ENCODE measurements at regions not wholly inside any gene's neighbourhood (a gene's known extent, or its start where the extent isn't known, plus 50 kb on each side); places are given as distances from the start of the nearest gene placed in this dataset.
"Not testable (repeated sequence)": the region's sequence is repeated elsewhere in the genome, so short reads cannot be mapped to it uniquely, and the experiment has no call there.

DNA sequence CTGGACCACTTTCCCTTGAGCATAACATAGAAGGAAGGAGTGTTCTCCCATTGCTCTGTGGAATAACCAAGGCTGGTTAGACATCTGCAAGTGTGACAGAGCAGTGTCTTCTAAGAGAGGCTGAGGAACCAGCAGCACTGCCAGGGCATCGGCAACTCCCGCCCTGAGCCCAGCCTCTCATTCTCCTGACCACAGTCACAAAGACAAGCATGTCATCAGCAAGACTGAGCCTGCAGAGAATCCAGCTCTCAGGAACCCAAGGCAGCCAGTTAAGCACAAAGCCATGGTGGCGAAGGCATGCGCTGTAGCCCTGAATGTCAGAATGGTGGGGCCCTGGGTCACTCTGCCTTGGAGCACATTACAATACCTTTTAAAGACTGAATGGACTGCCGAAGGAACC lies 253.9 kb downstream of the AGTPBP1 start:
- DNase-seq (ENCODE audit: low spot score) (no peak), ATAC-seq (no peak)

DNA sequence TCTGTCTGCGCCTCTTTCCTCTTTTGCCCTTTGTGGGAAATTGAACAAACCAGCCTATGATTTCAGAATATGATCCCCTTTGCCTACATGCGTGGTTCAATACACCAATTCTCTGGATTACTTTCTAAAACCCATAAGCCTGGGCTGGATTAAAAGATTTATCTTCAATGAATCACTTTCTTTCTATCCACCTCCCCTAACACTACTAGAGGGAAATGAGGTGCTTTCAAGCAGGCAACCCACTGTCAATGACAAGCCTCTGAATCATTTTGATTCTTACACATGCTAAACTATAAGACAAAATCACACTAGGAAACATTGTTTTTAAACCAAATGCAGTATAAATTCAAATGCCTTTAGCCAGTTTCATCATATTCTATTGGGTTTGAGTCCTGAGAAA lies 257.5 kb downstream of the AGTPBP1 start:
- DNase-seq (ENCODE audit: low spot score): no peak
- no peak for ATAC-seq

DNA sequence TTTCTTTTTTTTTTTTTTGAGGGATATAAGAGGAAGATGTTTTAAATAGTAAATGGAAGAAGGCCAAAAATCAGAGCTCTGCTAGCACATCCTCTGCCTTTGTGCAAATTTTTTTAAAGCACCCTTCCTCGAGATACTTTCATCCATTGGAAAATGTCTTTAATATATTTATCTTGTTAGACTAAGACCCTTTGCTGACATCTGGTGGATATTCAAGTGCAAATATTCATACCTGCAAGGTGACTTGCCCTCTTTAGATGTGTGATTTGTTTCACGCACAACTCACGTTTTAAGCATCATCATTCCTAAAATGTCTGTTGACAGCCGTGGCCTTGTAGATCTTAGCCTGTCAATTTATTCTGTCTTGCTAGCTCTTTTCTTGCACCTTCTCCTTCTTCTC lies 258.5 kb downstream of the AGTPBP1 start:
- ATAC-seq (no peak), DNase-seq (ENCODE audit: low spot score) (no peak)

DNA sequence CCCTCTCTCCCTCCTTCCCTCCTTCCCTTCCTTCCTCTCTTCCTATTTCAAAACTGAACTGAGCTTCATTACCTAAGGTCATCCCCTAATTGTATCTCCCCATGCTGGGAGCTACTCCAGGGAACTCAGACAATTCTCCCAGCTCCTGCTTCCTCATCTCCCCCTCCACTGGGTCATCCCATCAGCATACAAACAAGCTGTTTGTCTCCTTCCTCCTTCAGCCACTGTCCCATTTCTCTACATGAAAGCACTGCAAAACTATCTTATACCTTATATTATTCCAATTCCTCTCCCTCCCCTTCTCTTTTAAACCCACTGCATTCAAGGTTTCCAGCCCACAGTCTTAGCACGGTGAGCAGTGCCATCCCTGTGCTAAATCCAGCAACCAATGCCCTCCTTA lies 262.4 kb downstream of the AGTPBP1 start:
- DNase-seq (ENCODE audit: low spot score): no peak
- no peak for ATAC-seq

DNA sequence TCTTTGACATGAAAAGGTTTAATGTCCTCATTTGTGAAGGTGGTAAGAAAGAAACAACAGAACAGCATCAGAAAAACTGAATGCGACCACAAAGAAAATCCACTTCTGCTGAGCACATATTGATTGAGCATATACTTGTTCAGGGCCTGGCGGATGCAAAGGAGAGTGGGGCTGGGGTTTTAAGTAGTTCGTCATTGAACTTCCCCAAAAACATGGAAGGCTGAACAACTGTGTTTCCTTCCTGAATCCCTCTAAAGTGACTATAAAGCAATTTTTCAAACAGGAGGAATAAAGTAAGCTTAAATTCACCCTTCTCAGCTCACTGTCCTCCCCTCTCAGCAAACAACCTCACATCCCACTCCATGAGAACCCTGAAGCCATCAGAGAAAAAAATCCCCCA lies 262.9 kb downstream of the AGTPBP1 start:
- ATAC-seq (no peak), DNase-seq (ENCODE audit: low spot score) (no peak)

DNA sequence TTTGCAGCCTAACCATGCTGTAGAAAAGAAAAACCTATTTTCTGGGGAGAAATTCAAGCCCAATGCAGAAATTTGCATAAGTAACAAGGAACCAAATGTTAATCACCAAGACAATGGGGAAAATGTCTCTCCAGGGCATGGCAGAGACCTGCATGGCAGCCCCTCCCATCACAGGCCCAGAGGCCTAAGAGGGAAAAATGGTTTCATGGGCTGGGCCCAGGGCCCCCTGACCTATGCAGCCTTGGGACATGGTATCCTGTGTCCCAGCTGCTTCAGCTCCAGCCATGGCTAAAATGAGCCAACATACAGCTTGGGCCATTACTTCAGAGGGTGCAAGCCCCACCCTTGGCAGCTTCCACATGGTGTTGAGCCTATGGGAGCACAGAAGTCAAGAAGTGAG lies 266.9 kb downstream of the AGTPBP1 start:
- ATAC-seq; DNase-seq (ENCODE audit: low spot score): not testable (repeated sequence)

DNA sequence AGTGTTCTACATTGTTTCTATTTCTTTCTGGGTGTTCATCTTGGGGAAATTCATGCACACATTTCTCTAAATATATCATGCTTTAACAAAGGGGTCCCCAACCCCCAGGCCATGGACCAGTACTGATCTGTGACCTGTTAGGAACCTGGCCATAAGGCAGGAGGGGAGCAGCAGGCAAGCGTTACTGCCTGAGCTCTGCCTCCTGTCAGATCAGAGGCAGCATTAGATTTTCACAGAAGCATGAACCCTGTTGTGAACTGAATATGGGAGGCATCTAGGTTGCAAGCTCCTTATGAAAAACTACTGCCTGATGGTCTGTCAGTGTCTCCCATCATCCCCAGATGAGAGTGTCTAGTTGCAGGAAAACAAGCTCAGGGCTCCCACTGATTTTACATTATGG lies 270.0 kb downstream of the AGTPBP1 start:
- ATAC-seq (no peak), DNase-seq (ENCODE audit: low spot score) (no peak)

DNA sequence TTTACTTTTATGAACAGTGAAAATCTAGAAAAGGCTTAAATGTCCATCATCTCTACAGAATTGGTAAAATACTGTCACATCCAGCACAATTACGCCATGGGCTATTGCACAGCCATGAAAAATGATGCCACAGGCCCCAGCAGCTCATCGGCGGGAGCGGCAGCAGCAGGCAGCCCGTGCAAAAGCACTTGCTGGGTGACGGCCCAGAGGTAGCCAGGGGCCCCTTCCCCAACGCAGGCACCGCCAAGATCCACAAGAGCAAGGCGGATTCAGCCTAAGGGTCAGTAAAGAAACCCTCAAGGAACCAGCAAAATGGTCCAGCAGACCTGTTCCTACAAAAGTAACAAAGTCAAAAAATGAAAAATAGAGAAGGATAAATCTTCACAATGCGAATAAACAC lies 272.7 kb downstream of the AGTPBP1 start:
- DNase-seq (ENCODE audit: low spot score): no peak
- no peak for ATAC-seq

DNA sequence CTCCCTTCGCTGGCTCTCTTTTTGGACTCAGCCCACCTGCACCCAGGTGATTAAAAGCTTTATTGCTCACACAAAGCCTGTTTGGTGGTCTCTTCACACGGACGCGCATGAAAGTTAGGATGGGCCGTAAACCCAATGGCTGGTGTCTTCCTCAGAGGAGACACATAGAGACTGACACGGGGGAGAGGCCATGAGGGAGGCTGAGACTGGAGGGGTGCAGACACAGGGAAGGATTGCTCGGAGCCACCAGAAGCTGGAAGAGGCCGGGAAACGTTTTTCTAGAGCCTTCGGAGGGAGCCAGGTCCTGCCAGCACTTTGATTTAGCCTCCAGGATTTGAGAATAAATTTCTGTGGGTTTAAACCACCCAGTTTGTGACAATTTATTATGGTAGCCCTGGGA lies 274.9 kb downstream of the AGTPBP1 start:
- DNase-seq (ENCODE audit: low spot score) (no peak), ATAC-seq (no peak)

DNA sequence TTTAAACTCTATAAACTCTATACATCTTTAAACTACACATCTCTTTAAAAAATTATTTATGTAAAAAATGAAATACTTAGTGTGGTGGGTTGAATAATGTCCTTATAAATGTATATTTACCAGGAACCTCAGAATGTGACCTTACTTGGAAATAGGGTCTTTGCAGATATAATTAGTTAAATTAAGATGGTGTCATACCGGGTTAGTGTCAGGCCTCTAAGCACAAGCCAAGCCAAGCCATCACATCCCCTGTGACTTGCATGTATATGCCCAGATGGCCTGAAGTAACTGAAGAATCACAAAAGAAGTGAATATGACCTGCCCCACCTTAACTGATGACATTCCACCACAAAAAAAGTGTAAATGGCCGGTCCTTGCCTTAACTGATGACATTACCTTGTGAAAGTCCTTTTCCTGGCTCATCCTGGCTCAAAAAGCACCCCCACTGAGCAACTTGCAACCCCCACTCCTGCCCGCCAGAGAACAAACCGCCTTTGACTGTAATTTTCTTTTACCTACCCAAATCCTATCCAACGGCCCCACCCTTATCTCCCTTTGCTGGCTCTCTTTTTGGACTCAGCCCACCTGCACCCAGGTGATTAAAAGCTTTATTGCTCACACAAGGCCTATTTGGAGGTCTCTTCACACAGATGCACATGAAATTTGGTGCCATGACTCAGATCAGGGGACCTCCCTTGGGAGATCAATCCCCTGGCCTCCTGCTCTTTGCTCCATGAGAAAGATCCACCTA lies 283.5 kb downstream of the AGTPBP1 start:
- not testable (repeated sequence) for ATAC-seq

DNA sequence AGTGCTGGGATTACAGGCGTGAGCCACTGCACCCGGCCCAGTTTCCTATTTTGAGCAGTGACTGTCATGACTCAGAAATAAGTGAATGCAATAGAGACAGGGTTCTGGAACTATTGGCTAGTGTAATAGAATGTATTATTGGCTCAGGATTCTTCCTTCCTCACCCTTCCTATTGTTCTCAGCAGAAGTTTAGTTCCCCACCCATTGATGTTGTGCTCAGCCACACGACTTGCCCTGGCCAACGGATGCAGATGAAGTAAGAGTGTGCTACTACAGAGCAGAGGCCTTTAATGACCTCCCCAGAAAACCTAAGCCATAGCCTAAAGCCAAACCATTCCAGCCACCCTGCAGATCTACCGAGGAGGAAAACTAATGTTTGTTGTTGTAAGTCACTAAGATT lies 287.9 kb downstream of the AGTPBP1 start:
- no peak for DNase-seq (ENCODE audit: low spot score)
- peak; percentile 73 for ATAC-seq

More for the DNA sequence above, 283.5 kb downstream of the AGTPBP1 start:
- DNase-seq (ENCODE audit: low spot score): not testable (repeated sequence)

DNA sequence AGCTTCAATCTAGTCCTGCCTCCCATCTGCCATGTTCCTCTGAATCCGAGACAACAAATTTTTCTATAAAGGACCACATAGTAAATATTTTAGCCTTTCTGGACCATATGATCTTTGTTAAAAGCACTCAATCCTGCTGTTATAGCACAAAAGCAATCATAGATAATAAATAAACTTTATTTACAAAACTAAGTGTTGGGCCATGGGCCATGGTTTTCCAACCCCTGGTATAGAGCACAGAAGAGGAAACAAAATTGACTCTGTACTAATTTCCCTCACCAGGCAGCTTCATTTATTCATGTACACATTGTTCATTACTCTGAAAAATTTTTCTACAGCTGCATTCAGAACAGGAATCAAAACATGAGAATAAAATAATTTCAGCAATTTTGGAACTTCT lies 288.9 kb downstream of the AGTPBP1 start:
- no peak for ATAC-seq
- no peak for DNase-seq (ENCODE audit: low spot score)

DNA sequence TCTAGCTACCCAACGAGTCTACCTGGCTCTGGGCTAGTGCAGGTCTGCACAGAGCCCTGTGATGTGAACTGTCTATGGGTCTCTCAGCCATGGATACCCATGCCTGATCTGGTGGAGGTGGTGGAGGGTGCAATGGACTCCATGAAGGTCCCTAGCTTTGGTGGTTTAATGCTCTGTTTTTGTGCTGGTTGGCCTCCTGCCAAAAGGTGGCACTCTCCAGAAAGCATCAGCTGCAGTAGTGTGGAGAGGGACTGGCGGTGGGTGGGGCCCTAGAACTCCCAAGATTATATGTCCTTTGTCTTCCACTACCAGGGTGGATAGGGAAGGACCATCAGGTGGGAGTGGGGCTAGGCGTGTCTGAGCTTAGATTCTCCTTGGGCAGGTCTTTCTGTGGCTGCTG lies 290.1 kb downstream of the AGTPBP1 start:
- ATAC-seq (no peak), DNase-seq (ENCODE audit: low spot score) (no peak)

DNA sequence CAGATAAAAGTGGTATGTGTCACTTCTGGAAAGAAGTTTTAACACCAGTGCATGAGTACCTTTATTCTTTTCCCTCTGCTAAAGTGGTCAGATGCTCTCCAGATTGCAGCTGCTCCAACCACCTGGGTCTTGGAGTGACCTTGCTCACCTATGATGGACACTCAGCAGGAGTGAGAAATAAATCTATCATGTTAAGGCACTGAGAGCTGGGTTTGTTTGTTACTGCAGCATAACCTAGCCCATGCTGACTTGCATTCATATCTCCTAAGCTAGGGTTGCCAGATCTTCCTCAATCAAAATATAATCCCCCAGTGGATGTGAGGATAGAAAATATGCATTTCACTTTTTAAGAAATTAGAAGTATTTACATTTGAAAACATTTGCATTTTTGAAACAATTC lies 295.9 kb downstream of the AGTPBP1 start:
- no peak for ATAC-seq
- DNase-seq (ENCODE audit: low spot score): no peak

DNA sequence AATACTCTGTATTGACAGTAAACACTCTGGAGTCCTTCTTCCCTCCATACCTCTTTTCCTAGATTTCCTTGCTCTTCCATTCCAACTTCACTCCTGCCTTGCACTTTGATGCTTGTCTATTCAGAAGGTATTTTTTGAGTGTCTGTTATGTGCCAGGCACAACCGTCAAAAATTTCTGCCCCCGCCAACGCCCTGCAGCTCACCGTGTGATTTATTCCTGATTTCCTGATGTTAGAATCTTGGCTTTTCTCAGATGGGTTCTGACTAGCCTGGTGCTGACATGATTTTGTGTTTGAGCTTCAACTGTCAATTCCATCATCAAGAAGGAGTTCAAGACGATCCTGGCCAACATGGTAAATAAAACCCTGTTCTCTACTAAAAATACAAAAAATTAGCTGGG lies 297.5 kb downstream of the AGTPBP1 start:
- ATAC-seq (no peak), DNase-seq (ENCODE audit: low spot score) (no peak)

DNA sequence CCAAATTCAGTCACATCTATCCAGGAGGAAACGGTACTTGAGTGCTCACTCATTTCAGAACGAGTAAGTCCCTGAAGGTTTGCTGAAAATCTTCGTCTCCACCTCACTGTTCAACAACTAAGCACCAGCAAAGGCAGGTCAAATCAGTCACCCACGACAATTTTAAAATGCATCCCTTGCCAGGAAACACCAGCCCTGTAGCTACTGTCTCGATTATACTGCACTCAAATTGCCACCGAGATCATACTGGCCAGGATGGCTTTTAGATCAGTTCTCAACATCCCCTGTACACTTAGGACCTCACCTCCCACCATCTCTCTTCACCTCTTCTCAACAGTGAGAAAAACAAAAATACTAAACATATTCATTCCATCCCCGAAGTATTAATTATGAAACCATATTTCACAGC lies 298.6 kb downstream of the AGTPBP1 start:
- DNase-seq (ENCODE audit: low spot score) (no peak), ATAC-seq (no peak)

DNA sequence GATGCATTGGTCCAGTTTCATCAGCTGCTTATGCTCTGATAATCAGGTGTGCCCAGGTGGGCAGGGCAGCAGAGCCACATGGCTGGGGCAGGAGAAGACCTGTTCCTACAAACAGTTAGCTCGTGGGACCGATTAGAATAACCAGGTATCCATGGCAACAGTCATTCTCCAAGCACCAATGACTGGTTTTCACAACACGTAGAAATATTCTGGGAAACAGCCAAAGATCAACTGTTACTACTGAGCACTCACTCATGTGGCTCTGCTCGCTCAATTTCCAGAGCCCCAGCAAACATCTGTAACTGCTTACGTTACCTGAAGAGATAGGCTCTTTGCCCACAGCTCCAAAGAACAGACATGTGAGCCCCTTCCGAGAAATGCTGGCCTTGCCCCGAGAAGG lies 302.0 kb downstream of the AGTPBP1 start:
- ATAC-seq (no peak), DNase-seq (ENCODE audit: low spot score) (no peak)

DNA sequence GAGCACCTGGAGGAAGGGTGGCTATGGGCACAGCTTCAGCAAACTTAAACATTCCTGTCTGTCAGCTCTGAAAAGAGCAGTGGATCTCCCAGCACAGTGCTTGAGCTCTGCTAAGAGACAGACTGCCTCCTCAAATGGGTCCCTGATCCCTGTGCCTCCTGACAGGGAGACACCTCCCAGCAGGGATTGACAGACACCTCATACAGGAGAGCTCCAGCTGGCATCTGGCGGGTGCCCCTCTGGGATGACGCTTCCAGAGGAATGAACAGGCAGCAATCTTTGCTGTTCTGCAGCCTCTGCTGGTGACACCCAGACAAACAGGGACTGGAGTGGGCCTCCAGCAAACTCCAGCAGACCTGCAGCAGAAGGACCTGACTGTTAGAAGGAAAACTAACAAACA lies 307.8 kb downstream of the AGTPBP1 start:
- not testable (repeated sequence) for ATAC-seq; DNase-seq (ENCODE audit: low spot score)

DNA sequence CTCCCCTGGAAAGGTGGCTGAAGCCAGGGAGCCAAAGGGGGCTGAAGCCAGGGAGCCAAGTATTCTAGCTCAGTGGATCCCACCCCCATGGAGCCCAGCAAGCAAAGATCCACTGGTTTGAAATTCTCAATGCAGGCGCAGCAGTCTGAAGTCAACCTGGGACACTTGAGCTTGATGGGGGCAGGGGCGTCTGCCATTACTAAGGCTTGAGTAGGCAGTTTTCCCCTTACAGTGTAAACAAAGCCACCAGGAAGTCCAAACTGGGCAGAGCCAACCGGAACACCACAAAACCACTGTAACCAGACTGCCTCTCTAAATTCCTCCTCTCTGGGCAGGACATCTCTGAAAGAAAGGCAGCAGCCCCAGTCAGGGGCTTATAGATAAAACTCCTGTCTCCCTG lies 308.2 kb downstream of the AGTPBP1 start:
- not testable (repeated sequence) for ATAC-seq; DNase-seq (ENCODE audit: low spot score)

DNA sequence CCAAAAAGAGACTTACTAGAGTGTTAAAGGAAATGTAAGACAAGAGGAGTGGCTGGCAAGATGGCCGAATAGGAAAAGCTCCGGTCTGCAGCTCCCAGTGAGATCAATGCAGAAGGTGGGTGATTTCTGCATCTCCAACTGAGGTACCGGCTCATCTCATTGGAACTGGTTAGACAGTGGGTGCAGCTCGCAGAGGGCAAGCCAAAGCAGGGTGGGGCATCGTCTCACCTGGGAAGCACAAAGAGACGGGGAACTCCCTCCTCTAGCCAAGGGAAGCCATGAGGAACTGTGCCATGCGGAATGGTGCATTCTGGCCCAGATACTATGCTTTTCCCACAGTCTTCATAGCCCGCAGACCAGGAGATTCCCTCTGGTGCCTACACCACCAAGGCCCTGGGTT lies 308.7 kb downstream of the AGTPBP1 start:
- no peak for ATAC-seq

DNA sequence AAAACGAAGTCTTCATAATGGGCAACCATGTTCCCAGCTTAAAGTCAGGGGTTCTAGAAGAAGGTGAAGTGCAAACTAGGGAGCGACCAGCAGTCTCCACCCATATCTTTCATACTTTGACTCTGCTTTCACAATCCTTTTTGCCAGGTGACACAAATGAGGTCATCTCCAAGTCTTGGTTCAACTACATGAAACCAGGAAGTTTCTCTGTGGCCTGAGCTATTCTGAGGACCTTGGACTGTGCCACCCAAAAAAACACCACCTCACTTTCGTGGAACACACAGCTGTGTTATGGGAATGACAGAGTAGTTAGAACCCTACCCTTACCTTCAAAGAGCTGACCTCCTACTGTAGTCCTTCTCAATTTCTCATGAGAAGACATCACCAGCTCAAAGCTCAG lies 309.2 kb downstream of the AGTPBP1 start:
- DNase-seq (ENCODE audit: low spot score) (no peak), ATAC-seq (no peak)

More for the DNA sequence above, 308.7 kb downstream of the AGTPBP1 start:
- DNase-seq (ENCODE audit: low spot score): no peak

DNA sequence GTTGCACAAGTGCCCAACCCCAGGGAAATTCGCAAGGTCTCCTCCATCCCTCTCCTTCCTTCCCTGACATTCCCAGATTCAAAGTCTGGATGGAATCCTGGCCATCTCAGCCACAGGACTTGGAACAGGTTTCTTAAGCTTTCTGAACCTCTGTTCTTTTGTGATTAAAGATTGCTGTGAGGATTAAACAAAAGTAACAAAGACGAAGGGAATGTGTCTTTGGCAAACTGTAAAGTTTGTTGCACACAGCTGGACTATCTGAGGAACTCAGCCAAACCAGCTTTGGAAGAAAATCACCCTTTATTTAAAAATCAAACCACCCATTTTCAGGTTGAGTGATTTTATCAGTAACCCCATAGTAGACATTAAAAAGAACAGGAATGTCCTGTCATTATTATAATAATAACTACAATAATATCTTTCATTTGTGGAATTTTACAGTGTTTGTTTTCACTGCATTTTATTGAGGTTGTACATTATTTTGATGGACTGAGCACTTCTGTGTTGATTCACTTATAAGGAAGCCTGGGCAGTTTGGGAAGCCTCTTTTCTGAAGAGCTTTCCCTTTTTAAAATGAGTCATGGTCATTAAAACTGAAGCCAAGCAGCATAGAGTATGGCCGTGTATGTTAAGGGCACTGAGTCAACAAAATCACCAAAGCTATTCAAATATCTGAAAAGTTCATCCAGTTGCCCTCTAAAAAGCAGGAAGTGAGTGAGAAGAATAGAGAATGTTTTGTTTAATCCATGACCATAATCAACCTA lies 310.2 kb downstream of the AGTPBP1 start:
- DNase-seq (ENCODE audit: low spot score): no peak
- no peak for ATAC-seq

Data from left lobe of liver (tissue), 2 donors.